ENCODE measurements at regions not wholly inside any gene's neighbourhood (a gene's known extent, or its start where the extent isn't known, plus 50 kb on each side); places are given as distances from the start of the nearest gene placed in this dataset.
A peak's percentile ranks its signal among the peaks of the same experiment; 100 is the strongest.
"Not testable (repeated sequence)": the region's sequence is repeated elsewhere in the genome, so short reads cannot be mapped to it uniquely, and the experiment has no call there.

- no peak for DNase-seq (ENCODE audit: extremely low read depth, low read depth)
Observed at GRCh38 chr3:27560484-27561056, 76.4 kb upstream of the SLC4A7 start.

GRCh38 chr3:27559835-27560234, 75.7 kb upstream of the SLC4A7 start:
- no peak for DNase-seq (ENCODE audit: extremely low read depth, low read depth)

GRCh38 chr3:27559381-27559780, 75.2 kb upstream of the SLC4A7 start:
- DNase-seq (ENCODE audit: extremely low read depth, low read depth) = no peak

DNA sequence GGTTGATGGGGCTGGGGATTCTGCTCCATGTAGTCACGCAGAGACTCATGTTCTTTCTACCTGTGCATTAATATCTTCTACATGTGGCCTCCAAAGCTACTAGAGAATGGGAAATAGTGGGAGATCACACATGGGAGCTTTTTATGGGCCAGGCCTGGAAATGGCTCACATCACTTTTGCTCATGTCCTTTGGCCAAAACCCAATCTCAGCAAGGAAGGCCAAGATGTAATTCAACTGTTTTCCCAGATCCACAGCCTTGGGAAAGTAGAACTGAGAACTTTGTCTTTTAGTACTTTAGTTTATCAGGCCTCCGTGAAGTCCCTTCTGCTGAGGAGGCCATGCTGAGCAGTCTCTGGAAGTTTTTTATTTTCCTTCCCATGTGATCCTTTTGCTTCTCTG, 73.2 kb upstream of the SLC4A7 start:
- DNase-seq (ENCODE audit: extremely low read depth, low read depth) = no peak

GRCh38 chr3:27556887-27557286, 72.7 kb upstream of the SLC4A7 start:
- DNase-seq (ENCODE audit: extremely low read depth, low read depth) = no peak

GRCh38 chr3:27554706-27555105, 70.5 kb upstream of the SLC4A7 start:
- DNase-seq (ENCODE audit: extremely low read depth, low read depth) = no peak

DNA sequence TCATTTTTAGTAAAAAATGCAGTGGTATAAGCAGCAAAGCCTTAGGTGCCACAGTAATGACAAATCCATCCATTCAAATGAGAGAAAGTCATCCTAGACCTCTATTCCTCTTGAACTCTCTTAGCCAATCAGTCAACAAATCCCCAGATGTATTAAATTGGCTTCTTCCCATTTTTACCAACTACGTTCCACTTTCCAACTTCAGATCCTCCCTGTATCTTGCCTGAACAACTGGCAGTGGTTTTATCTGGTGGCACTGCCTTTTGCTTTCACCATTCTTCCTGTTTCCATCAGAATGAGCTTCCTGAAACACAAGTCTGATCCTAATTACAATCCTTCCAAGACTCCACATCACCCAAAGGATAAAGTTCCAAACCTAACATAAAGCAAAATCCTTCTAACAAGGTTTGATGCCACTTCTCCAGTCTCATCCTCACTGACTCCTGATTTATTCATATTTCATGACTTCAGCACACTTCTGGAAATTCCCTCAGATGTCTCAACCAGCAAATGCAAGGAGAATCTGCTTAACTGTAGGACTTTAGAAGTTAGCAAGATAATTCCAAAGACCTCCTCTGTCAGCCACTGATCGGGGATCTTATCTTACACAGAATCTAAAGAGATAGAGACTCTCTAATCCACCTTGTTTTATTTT, 69.8 kb upstream of the SLC4A7 start:
- no peak for DNase-seq (ENCODE audit: extremely low read depth, low read depth)

DNA sequence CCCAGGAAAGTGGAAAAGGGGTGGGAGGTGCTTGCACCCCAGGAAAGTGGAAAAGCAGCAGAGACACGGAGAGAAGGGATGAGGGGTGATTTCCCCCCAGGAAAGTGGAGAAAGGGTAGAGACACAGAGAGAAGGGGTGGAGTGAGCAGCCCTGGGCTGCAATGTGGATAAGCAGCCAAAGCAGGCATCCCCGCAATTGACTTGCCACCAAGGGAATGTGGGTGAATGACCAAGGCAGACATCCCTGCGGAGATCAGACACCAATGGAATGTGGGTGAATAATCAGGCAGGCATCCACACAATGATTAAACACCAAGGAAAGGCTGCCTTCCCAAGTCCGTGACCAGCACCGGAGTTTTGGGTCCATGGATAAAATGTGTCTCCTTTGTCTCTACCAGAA, 68.5 kb upstream of the SLC4A7 start:
- not testable (repeated sequence) for DNase-seq (ENCODE audit: extremely low read depth, low read depth)

DNA sequence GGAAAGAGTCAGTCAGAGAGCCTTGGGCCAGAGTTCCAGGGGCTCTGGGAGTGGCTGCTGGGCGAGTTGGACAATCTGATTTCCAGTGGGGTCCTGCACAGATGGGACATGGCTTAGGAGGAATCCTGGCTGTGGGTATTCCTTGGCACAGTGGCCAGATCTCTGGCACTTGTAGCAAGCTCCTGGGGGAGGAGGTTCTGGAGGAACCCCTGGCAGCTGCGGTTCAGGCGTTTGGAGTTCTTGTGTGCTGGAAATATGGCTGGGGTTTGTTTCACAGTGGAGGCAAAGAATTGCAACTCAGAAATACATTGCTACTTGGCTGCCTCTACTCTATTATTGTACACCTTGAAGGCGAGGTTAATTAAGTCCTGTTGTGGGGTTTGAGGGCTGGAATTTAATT, 67.2 kb upstream of the SLC4A7 start:
- DNase-seq (ENCODE audit: extremely low read depth, low read depth) = not testable (repeated sequence)

GRCh38 chr3:27545061-27545460, 60.9 kb upstream of the SLC4A7 start:
- no peak for DNase-seq (ENCODE audit: extremely low read depth, low read depth)

DNA sequence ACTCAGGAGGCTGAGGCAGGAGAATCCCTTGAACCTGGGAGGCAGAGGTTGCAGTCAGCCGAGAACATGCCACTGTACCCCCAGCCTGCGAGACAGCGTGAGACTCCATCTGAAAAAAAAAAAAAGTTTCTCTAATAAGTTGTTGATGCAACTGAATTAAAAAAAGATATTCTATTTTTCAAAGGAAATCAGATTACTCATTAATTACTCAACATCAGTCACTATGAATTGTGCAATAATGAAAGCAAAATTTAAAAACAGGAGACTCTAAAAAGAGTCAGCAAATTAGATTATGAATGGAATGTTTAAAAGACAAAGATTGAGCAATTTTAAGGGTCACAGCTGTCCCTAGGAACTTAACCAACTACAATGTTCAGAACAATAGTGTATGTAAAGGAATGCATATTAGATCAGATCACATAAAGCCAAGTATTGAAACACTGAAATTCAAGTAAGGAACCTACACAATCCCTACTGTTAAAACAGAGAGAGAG, 60.2 kb upstream of the SLC4A7 start:
- no peak for DNase-seq (ENCODE audit: extremely low read depth, low read depth)

- DNase-seq (ENCODE audit: extremely low read depth, low read depth) = no peak
Observed at GRCh38 chr3:27542476-27542875, 58.3 kb upstream of the SLC4A7 start.

DNA sequence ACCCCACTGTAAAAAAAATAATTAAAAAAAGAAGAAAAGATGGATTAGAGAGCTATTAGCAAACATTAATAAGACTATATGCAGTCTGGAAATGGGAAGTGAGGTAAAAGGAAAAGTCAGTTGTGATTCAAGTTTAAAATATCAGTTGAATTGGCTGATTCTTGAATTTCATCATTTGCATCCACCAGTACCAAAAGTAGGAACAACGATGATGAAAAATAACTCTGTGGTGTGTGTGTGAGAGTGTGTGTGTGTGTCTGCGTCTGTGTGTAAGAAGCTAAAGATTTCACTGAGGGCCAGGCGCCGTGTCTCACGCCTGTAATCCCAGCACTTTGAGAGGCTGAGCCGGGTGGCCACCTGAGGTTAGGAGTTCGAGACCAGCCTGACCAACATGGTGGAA, 56.0 kb upstream of the SLC4A7 start:
- no peak for DNase-seq (ENCODE audit: extremely low read depth, low read depth)

- DNase-seq (ENCODE audit: extremely low read depth, low read depth) = no peak
Observed at GRCh38 chr3:27536491-27536890, 52.3 kb upstream of the SLC4A7 start.

DNA sequence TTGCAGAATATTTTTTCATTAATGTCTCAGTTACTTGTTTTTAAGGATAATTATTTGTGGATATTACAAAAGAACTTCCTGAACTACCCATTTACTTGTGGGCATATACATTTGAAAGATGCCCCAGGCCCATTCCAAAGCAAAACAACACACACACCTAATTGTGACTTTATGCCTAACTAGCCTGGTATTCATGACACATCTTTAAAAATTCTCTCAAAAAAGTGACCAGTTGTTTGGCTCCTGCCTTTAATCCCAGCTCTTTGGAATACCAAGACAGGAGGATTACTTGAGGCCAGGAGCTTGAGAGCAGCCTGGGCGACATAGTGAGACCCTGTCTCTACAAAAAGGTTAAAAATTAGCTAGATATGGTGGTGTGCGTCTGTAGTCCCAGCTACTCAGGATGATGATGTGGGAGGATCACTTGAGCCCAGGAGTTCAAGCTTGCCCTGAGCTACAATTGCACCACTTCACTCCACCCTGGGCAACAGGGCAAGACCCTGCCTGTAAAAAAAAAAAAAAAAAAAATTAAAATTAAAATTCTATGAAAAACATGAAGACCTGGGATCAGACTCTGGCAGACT, 51.7 kb upstream of the SLC4A7 start:
- DNase-seq (ENCODE audit: extremely low read depth, low read depth) = no peak

DNA sequence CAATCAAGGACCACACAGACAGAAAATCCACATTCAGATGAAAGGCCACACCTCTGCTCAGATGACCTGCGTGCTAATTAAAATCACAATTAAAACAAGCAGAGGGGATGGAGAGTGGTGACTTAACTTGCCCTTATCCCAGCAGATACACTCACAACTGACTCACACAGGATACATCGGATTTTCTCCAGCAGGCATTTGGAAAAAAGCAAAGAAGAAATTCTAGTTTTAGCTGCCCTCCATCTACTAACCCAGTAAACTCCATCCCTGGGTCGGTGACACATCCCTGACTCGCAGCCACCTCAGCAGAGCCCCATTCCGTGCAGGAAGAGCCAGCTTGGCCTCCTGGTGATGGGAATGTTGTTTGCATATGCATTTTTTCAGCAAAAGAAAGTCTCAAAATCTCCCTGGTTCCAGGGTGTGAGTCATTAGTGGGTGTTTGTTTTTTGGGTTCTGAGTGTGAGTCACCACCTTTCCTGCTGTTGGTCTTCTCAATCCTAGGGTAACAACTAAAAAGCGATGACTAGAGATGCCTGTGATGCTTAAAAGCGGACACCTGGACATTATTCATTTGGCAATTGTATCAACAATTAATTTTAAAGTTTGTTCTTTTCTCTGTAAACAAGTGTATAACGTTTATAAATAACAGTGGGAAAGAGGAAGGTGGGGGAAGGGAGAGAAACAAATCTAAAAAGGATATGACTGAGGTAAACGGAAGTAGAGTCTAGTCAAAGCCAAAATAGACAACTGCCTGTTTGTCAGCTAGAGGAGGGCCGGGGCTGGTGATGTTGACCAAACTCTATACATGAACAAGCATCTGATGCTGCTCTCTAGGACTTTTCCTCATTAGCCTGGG, 49.8 kb upstream of the SLC4A7 start:
- DNase-seq (ENCODE audit: extremely low read depth, low read depth) = peak; percentile 77

Small RNAs in the stretch of these regions (small RNA-seq; reads per million reads assigned to genes)
- gene AC098614.2 (0 reads per million in 2 experiments), gene RF00019 (0 reads per million in 2 experiments)
